SK-N-MC (cell line): ENCODE measurements at regions not wholly inside any gene's neighbourhood (a gene's known extent, or its start where the extent isn't known, plus 50 kb on each side); places are given as distances from the start of the nearest gene placed in this dataset.

ENCODE experiments used
- EZH2 ChIP-seq: fragments of 200-600 bp; sonication (generic); IDR thresholded peaks from one replicate; pipeline ENCODE4 v1.6.1; 2017; ENCODE audit warnings: antibody characterized with exemption
- FOXP2 ChIP-seq: optimal IDR thresholded peaks from 2 replicates; pipeline ENCODE3; 2011; ENCODE audit warnings: mild to moderate bottlenecking, moderate library complexity; ENCODE audit not compliant: insufficient read depth; ENCODE audit errors: extremely low read length, control extremely low read depth
- POLR2AphosphoS5 ChIP-seq: IDR thresholded peaks from 2 replicates; pipeline ENCODE4 v1.6.1; 2012; ENCODE audit warnings: mild to moderate bottlenecking, low read depth, low read length, borderline replicate concordance

GRCh38 chr13:40304391-40304790 lies 362.1 kb downstream of the FOXO1 start:
- TF ChIP-seq EZH2, result no peak
- no peak for TF ChIP-seq POLR2AphosphoS5
- no peak for TF ChIP-seq FOXP2
